Liver (tissue), 8 donors: ENCODE measurements at regions not wholly inside any gene's neighbourhood (a gene's known extent, or its start where the extent isn't known, plus 50 kb on each side); places are given as distances from the start of the nearest gene placed in this dataset.

Experiments used
- DNase-seq: peaks from one replicate; pipeline ENCODE4 v3.0.0-alpha.2; 2017; ENCODE audit warnings: low spot score
- H3K27ac ChIP-seq, 2 donors: one replicate each; pipeline ENCODE4 v1.7.0; 2013; ENCODE audit warnings: inconsistent platforms in 2 of 2, low read length in 2 of 2, control low read depth in 1 of 2, low read depth in 1 of 2, mild to moderate bottlenecking in 1 of 2
- H3K27me3 ChIP-seq, 4 donors: one replicate each; pipeline versions ENCODE4 v1.6.1 to v1.7.0; 2013; ENCODE audit warnings: low read length in 3 of 4, inconsistent platforms in 1 of 4, mild to moderate bottlenecking in 1 of 4, moderate library complexity in 1 of 4; ENCODE audit not compliant: control insufficient read depth in 4 of 4, insufficient read depth in 4 of 4
- H3K36me3 ChIP-seq, 4 donors: one replicate each; pipeline versions ENCODE4 v1.6.1 to v1.7.0; 2013; ENCODE audit warnings: low read length in 3 of 4, mild to moderate bottlenecking in 3 of 4, low read depth in 1 of 4, moderate library complexity in 1 of 4; ENCODE audit not compliant: control insufficient read depth in 4 of 4, insufficient read depth in 3 of 4
- H3K4me1 ChIP-seq, 4 donors: one replicate each; pipeline versions ENCODE4 v1.6.1 to v1.7.0; 2013; ENCODE audit warnings: low read length in 3 of 4, mild to moderate bottlenecking in 3 of 4, moderate library complexity in 1 of 4; ENCODE audit not compliant: control insufficient read depth in 4 of 4, insufficient read depth in 4 of 4
- H3K4me3 ChIP-seq, 3 donors: one replicate each; pipeline versions ENCODE4 v1.6.1 to v1.7.0; 2013; ENCODE audit warnings: low read length in 3 of 3, control low read depth in 1 of 3, low read depth in 1 of 3, mild to moderate bottlenecking in 1 of 3
- H3K9ac ChIP-seq, 2 donors: one replicate each; pipeline ENCODE4 v1.7.0; 2013; ENCODE audit warnings: low read length in 2 of 2, mild to moderate bottlenecking in 2 of 2, moderate library complexity in 2 of 2, control low read depth in 1 of 2, low read depth in 1 of 2
- H3K9me3 ChIP-seq, 4 donors: one replicate each; pipeline versions ENCODE4 v1.6.1 to v1.7.0; 2013; ENCODE audit warnings: low read length in 3 of 4; ENCODE audit not compliant: control insufficient read depth in 4 of 4
- EGR1 ChIP-seq, 2 donors: IDR thresholded peaks; 2 replicates each; pipeline ENCODE4 v1.6.1; 2016 to 2018; ENCODE audit warnings: antibody characterized with exemption in 2 of 2, low read depth in 2 of 2
- FOXA1 ChIP-seq: IDR thresholded peaks from 2 replicates; pipeline ENCODE4 v1.6.1; 2016; ENCODE audit warnings: antibody characterized with exemption
- FOXA2 ChIP-seq: IDR thresholded peaks from 2 replicates; pipeline ENCODE4 v1.6.1; 2016; ENCODE audit warnings: antibody characterized with exemption
- GABPA ChIP-seq, 2 donors: IDR thresholded peaks in 1 of 2; conservative IDR thresholded peaks in 1 of 2; 2 replicates each; pipeline ENCODE4 v1.6.1; 2016; ENCODE audit warnings: antibody characterized with exemption in 2 of 2, mild to moderate bottlenecking in 1 of 2, moderate library complexity in 1 of 2
- HNF4G ChIP-seq: IDR thresholded peaks from 2 replicates; pipeline ENCODE4 v1.6.1; 2016; ENCODE audit warnings: antibody characterized with exemption
- JUND ChIP-seq, 2 donors: IDR thresholded peaks; 2 replicates each; pipeline ENCODE4 v1.6.1; 2016; ENCODE audit warnings: antibody characterized with exemption in 2 of 2
- NR2F2 ChIP-seq: IDR thresholded peaks from 2 replicates; pipeline ENCODE4 v1.6.1; 2016; ENCODE audit warnings: antibody characterized with exemption
- RAD21 ChIP-seq, 2 donors: IDR thresholded peaks; 2 replicates each; pipeline ENCODE4 v1.6.1; 2016; ENCODE audit warnings: antibody characterized with exemption in 2 of 2, mild to moderate bottlenecking in 2 of 2
- RXRA ChIP-seq, 2 donors: IDR thresholded peaks; 2 replicates each; pipeline ENCODE4 v1.6.1; 2017 to 2018; ENCODE audit warnings: antibody characterized with exemption in 2 of 2, mild to moderate bottlenecking in 1 of 2
- SP1 ChIP-seq: IDR thresholded peaks from 2 replicates; pipeline ENCODE4 v1.6.1; 2018; ENCODE audit warnings: antibody characterized with exemption, mild to moderate bottlenecking
- TAF1 ChIP-seq: conservative IDR thresholded peaks from 2 replicates; pipeline ENCODE4 v1.6.1; 2016; ENCODE audit warnings: antibody characterized with exemption, mild to moderate bottlenecking
- YY1 ChIP-seq: IDR thresholded peaks from 2 replicates; pipeline ENCODE4 v1.6.1; 2016; ENCODE audit warnings: antibody characterized with exemption, mild to moderate bottlenecking
- WGBS: extraction: QIAGEN DNeasy Blood & Tissue Kit; methylation state at CpG from one replicate; pipeline ENCODE4 v1.1.7; 2013; 5-methylcytosine and 5-hydroxymethylcytosine counted together
- TF ChIP-seq, protein P1 (sequence below): IDR thresholded peaks from 2 replicates; pipeline ENCODE4 v1.6.1; 2016; ENCODE audit warnings: antibody characterized with exemption, mild to moderate bottlenecking
- TF ChIP-seq, protein P2 (sequence below): IDR thresholded peaks from 2 replicates; pipeline ENCODE4 v1.6.1; 2016; ENCODE audit warnings: antibody characterized with exemption
- TF ChIP-seq, protein P3 (sequence below): IDR thresholded peaks from 2 replicates; pipeline ENCODE4 v1.6.1; 2016; ENCODE audit warnings: antibody characterized with exemption
- TF ChIP-seq, protein P4 (sequence below): fragments of 150-350 bp; IDR thresholded peaks from 2 replicates; pipeline ENCODE4 v1.5.1; 2017; ENCODE audit warnings: improper control_type of control experiment, low read depth, low read length; ENCODE audit not compliant: missing input control
- donor health status: healthy.
- donor health status: healthy.
- donor health status: healthy.
- donor health status: healthy.
- donor health status: healthy.

DNA sequence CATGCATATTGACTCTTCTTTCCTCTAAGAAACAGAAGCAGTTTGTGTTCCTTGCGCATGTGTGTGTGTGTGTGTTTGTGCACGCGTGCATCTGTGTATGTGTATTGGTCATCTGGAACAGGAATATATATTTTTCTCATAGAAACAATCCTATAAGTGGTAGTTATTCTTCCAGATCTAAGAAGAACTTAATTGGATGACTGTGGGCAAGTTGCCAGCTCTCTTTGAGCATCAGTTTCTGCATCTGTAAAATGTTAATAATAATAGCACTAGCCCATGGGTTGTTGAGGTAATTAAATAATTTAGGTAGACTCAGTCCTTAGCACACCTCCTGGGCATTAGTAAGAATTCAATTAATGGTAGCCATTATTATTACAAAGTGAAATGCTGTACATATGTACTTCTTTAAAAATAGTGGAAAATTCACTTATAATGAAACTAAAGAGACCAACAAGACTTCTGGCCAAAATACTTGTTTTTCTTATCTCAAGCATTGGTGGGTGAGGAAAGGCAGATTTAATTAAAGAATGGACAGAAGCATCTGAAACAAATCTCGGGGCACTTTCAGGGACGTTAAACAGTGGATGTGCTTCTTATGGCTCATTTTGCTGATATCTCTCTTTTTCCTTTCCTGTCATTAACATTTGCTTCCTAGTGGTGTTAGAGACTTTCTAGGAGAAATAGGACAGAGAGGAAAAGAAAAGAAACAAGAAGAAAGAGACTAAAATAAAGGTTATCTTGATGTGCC, 124.9 kb upstream of the HABP2 start (continued):
- TF ChIP-seq EGR1 (IDR thresholded peaks at IDR 0.05; ENCODE audit: low read depth in 2 of 2): no peak
- TF ChIP-seq FOXA1: no peak
- no peak for TF ChIP-seq FOXA2

DNA sequence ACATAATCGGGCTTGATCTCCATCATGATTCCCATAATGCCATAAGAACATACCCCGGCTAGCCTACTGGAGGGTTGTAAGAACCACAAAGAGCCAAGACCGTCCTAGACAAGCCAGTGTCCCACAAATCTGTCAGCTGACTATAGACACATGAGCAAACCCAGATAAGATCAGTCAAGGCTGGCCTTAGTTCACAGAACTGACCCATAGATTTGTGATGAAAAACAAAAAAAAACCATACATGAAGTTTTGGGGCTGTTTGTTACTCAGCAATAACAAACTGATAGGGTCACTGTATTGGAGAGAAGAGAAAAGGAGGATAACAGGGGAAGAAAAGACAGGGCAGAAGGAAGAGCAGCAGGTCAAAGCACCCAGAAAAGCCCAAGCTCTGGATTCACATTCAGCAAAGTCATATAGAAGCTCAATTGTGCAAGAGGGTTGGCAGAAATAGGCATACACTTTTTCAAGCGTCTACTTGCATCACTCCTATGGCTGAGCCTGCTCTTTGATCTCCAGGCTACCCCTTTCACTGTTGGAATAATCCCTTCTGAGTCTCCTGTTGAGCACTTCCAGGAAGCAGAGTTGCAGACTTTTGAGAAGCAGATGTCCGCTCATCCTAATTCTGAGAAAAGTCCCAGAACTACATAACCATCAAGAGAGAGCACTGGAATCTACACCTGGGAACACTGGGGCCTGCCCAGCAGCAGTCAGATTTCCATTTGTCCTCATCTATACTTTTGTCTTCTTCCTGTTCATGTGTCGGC, 122.0 kb upstream of the HABP2 start:
- Histone ChIP-seq H3K9me3 (peaks cover 0 to 6% (median 0%) of the 10 kb centered on the region in 4 donors), H3K36me3 (no peaks in the 10 kb centered on the region), H3K9ac (no peak overlapping the region), H3K4me3 (no peak overlapping the region), H3K4me1 (peaks cover 4 to 18% (median 11%) of the 10 kb centered on the region in 4 donors), H3K27me3 (no peaks in the 10 kb centered on the region), H3K27ac (no peak overlapping the region)
- TF ChIP-seq, protein P1, sequence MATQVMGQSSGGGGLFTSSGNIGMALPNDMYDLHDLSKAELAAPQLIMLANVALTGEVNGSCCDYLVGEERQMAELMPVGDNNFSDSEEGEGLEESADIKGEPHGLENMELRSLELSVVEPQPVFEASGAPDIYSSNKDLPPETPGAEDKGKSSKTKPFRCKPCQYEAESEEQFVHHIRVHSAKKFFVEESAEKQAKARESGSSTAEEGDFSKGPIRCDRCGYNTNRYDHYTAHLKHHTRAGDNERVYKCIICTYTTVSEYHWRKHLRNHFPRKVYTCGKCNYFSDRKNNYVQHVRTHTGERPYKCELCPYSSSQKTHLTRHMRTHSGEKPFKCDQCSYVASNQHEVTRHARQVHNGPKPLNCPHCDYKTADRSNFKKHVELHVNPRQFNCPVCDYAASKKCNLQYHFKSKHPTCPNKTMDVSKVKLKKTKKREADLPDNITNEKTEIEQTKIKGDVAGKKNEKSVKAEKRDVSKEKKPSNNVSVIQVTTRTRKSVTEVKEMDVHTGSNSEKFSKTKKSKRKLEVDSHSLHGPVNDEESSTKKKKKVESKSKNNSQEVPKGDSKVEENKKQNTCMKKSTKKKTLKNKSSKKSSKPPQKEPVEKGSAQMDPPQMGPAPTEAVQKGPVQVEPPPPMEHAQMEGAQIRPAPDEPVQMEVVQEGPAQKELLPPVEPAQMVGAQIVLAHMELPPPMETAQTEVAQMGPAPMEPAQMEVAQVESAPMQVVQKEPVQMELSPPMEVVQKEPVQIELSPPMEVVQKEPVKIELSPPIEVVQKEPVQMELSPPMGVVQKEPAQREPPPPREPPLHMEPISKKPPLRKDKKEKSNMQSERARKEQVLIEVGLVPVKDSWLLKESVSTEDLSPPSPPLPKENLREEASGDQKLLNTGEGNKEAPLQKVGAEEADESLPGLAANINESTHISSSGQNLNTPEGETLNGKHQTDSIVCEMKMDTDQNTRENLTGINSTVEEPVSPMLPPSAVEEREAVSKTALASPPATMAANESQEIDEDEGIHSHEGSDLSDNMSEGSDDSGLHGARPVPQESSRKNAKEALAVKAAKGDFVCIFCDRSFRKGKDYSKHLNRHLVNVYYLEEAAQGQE: no peak
- TF ChIP-seq NR2F2 (no peak), RXRA (IDR thresholded peaks at IDR 0.05) (no peak), TAF1 (no peak), SP1 (no peak), FOXA1 (no peak), RAD21 (IDR thresholded peaks at IDR 0.05) (no peak), EGR1 (IDR thresholded peaks at IDR 0.05; ENCODE audit: low read depth in 2 of 2) (no peak), YY1 (no peak), GABPA (IDR thresholded peaks at IDR 0.05 in 1 of 2, conservative IDR thresholded peaks at IDR 0.05 in 1 of 2) (no peak), JUND (IDR thresholded peaks at IDR 0.05) (no peak), HNF4G (no peak)
- TF ChIP-seq, protein P2, sequence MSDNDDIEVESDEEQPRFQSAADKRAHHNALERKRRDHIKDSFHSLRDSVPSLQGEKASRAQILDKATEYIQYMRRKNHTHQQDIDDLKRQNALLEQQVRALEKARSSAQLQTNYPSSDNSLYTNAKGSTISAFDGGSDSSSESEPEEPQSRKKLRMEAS: no peak
- TF ChIP-seq, protein P3, sequence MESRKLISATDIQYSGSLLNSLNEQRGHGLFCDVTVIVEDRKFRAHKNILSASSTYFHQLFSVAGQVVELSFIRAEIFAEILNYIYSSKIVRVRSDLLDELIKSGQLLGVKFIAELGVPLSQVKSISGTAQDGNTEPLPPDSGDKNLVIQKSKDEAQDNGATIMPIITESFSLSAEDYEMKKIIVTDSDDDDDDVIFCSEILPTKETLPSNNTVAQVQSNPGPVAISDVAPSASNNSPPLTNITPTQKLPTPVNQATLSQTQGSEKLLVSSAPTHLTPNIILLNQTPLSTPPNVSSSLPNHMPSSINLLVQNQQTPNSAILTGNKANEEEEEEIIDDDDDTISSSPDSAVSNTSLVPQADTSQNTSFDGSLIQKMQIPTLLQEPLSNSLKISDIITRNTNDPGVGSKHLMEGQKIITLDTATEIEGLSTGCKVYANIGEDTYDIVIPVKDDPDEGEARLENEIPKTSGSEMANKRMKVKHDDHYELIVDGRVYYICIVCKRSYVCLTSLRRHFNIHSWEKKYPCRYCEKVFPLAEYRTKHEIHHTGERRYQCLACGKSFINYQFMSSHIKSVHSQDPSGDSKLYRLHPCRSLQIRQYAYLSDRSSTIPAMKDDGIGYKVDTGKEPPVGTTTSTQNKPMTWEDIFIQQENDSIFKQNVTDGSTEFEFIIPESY: no peak
- TF ChIP-seq, protein P4, sequence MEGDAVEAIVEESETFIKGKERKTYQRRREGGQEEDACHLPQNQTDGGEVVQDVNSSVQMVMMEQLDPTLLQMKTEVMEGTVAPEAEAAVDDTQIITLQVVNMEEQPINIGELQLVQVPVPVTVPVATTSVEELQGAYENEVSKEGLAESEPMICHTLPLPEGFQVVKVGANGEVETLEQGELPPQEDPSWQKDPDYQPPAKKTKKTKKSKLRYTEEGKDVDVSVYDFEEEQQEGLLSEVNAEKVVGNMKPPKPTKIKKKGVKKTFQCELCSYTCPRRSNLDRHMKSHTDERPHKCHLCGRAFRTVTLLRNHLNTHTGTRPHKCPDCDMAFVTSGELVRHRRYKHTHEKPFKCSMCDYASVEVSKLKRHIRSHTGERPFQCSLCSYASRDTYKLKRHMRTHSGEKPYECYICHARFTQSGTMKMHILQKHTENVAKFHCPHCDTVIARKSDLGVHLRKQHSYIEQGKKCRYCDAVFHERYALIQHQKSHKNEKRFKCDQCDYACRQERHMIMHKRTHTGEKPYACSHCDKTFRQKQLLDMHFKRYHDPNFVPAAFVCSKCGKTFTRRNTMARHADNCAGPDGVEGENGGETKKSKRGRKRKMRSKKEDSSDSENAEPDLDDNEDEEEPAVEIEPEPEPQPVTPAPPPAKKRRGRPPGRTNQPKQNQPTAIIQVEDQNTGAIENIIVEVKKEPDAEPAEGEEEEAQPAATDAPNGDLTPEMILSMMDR: no peak
- no peak for DNase-seq
- 90% methylated on average over 6 of the region's 6 CpGs for WGBS
